ENCODE measurements at regions not wholly inside any gene's neighbourhood (a gene's known extent, or its start where the extent isn't known, plus 50 kb on each side); places are given as distances from the start of the nearest gene placed in this dataset.

DNA sequence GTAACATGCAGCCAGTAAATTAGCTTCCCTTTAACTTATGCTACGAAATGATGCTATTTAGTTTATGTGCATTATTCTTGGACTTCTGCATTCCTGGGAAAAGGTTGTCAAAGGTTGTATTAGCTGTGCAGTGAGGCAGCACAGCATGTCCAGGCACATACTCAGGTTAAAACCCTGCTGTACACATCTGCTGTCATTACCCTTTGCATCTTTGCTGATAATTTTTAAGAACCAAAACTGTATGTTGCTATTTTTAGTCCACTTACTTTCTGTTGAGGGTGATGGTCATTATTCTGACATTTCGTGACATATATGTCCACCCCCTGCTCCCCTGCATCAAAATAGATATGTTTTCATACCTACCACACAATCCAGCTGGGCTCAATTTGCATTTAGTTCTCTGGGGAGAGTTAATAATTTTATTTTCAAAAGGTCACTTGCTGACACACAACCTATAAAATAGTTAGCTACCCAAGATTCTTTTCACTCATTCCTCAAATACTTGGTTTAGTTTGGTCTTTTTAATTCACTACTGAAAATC is 142.5 kb upstream of the SPACA1 start:
- DNase-seq: no peak

DNA sequence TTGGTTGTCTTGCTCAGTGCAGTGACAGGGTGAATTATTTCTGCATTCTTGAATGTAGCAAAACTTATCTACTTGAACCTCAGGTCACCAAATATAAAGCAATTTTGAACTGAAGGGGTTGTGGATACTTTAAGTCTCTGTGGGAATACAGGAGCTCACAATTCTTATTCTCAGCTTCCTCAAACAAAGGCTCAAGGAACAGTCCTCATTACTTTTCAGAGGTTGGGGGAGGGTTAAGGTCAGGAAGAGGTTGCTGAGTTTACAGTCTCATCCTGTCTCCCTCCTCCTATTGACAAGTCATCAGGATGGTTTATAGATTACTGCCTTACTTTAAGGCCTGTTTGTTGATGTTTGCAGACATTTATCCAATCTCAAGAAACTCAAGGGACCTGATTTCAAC is 143.6 kb upstream of the SPACA1 start:
- DNase-seq: no peak

DNA sequence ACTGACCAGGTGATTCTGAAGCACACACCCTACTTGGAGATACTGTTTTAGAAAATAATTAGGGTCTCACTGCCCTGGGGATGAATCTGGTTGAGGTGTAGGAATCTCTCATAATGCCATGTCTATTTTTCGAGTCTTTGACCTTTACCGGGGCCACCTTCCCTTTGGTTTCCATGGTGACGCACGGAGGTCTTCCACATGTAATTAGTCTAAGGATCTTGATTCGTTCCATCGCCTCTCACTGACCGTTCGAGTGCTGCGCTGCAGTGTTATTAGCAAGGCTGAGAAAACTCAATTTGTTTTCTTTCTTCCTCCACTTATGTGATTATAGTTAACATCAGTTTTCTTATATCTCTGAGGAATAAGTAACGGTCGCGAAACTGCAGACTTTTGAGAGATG is 144.3 kb upstream of the SPACA1 start:
- no peak for DNase-seq

- DNase-seq: no peak
Observed at GRCh38 chr6:87902383-87902782, 145.3 kb upstream of the SPACA1 start.

GRCh38 chr6:87901613-87902012 is 146.0 kb upstream of the SPACA1 start:
- no peak for DNase-seq

DNA sequence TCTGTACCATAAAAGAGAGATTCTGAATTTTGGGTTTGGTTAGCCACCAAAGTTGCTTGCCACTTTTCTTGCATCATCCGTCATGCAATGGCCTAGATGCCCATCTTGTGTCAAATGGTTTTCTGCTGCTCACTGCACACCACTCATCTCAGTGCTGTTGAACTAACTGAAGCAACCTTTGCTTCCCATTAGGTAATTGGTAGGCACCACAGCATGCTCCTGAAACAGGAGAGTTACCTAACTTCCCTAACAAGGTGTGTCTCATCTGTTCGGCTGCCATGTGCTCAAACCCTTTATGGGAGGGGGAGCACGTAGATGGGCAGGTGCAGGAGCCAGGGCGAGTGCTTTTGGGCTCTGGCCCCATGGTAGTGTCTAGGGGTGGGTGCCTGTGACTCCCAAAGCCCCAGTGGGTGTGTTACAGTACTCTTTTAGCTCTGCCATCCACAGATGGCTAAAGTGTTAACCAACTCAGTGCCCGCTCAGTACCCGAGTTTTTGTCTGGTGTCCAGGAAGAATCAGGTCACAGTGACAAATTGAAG is 147.4 kb upstream of the SPACA1 start:
- DNase-seq: no peak

DNA sequence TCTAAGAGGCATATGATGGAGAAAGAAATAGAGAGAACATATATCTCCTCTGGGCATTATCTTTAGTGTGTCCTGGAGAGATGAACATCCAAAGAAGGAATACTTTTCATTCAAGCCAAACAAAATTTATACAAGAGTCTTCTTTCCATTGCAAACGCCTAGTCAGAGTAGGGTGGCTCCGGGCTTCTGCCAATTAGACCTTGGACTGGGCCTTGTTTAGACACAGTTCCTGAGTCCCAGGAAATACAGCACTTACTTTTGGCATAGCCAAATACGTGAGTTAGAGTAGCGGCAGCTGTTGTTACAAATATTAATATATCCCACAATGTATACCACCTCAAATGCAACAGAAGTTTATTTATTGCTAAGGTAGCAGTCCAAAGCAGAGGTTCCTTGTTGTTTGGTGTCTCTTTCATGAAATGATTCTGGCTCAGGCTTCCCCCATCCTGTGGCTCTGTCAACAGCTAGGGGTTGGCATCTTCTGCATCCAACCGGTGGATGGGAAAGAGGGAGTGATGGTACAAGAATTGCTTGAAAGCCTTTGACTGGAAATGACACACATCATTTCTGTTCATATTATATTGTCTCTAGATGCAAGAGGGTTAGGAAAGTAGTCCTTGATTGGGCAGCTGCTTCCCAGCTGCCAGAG is 148.0 kb upstream of the SPACA1 start:
- DNase-seq: no peak

GRCh38 chr6:87897663-87898062 is 150.0 kb upstream of the SPACA1 start:
- no peak for DNase-seq

- DNase-seq: no peak
Observed at GRCh38 chr6:87897013-87897412, 150.6 kb upstream of the SPACA1 start.

DNA sequence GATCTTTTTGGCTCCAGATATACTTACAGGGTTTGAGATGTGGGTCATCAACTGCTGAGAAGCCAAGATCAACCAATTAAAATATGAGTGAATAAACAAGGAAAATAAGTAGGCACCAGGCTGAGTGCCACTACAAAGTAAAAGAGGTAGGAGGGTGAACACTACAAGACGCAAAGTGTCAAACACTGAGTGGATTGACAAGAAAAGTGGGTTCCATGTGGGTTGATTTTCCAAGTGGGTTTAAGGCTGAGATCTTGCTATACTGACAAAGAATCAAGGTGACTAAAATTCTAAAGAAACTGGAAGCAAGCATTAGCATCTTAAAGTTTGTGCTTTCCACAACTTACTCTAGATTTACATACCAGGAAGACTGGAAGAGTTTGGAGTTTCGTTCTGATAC is 160.4 kb upstream of the SPACA1 start:
- DNase-seq: no peak

GRCh38 chr6:87884203-87884602 is 163.4 kb upstream of the SPACA1 start:
- DNase-seq: no peak

DNA sequence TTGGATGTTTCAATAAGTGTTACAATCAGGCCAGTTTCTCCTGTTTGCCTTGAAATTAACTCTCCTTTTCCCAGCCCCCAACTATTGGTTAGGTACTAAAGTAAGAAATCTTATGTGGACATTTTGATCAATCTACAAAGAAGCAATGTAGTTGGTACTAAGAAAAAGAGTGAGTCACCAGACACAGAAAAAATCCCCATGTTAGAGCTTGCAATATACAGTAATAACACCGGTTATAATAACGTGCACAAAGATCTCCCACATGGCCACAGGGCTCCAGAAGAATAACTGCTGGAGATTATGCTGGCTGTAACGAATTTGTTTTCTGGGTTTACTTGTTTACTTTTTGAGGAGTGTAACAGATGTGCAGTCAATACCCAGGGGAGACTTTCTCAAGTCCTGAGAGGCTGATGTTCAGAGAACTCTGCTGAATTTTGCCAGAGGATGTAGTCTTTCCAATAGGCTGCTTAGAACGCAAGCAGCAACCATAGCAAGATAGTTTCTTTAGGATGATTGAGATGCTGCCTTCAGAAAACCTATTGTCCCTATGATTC is 166.2 kb upstream of the SPACA1 start:
- DNase-seq: no peak

DNA sequence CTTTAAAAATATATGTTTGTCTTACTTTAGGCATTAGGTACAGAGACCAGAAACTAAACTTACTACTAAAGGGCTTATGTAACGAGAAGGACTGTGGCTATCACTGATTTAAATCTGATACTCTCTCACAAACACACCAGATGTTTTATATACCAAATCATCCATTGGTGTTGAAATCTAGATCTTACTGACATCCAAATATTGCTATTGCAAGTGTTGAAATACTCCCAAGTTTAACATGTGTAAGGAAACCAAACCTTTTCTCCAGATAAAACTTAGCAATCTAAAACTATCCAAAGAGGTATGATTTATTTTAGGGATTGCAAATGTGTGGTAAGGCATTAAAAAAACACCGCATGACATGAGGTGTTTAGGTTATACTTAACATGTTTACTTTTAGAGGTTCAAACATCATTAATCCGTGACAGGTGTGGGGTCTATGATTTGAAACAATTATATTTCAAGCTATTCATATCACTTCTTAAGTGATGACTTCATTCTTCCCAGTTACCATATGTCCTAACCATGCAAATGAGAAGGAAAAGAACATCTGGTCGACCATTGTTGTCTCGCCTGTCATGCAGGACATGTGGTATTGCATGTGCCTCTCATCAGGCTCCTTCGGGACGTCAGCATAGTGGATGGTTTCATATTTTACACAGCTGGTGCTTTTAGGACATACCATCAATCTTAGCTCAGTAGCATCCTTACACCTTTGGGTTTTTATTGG is 168.3 kb upstream of the SPACA1 start:
- DNase-seq: no peak

DNA sequence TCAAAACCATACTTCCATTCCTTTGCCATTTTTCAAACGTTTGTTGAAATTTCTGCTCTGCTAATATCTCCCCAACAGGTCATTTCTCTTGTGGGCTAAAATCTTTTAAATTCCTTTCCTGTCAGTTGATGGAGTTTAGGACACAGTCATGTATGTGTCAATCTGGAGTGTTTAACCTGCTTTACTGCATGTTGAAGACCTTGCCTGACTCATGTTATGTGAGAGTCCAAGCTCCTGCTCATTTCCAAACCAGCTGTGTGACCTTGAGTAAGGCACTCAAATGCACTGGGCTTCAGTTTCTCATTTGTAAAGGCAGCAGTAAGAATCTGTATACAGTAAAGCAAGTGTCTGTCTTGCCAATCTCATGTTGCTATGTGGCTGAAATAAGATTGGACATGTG is 171.9 kb upstream of the SPACA1 start:
- no peak for DNase-seq

DNA sequence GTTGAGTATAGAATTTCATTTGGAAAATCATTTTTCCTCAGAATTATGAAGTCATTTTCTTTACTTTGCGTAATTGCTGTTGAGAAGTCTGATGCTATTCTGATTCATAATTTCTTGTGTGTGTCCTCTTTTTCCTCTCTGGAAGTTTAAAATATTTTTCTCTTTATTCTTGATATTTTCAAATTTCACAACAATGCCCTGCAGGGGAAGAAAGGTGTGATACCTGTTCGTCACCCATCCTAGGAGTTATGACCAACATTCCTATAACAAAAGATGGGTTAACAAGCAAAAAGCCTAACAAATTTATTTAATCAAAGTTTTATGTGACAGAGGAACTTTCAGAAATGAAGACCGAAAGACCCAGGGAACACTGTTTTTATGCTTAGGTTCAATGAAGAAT is 171.5 kb upstream of the AKIRIN2 start:
- no peak for DNase-seq

- no peak for DNase-seq
Observed at GRCh38 chr6:87870556-87870955, 168.5 kb upstream of the AKIRIN2 start.

DNA sequence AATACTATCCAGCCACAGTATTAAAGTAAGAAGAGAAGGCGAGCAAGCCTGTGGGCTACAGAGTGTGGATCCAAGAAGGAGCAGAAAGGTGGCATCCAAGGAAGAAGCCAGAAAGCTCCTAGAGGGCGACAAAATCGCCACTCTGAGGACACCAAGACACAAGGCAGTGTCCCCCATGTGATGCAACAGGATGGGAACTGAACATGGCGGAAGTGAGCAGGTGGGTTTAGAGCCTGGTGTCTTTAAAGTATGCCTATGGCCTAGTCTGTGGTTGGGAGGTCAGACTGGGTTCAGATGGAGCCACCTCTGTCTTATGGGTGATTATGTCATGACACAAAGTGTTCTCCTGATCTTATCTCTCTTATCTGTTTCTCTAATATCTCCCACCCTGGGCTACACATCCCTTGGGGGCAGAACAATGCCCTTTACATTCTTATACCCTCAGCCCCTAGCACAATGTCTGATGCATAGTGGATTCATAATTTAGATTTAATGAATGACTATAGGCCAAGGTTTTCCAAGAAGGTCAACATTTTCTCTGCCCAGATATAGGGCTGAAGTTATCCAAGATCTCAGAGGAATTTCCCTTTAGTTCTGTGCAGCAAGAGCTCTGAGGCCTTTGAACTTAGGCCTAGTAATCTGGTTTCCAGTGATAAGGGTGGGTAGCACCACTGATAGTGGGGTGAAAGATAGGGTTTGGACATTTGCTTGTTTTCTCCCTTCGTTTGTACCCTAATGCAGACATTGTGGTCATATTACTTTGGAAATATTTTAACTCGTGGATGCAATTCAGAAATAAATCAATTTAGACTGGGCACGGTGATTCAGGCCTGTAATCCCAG is 167.3 kb upstream of the AKIRIN2 start:
- DNase-seq: no peak

DNA sequence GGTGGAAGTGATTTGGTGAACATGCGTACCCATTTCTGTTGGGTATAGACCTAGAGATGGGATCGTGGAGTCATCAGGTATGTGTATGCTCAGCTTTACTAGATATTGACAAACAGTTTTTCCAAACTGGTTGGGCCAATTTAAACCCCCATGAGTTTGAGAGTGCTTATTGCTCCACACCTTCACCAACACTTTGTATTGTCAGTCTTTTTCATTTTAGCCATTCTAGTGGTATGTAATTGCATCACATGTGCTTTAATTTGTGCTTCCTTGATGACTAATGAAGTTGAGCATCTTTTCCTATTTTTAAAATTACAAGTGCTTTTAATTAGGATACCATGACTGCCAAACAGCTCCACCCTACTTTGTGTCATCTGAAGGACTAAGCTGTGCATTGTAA is 158.9 kb upstream of the AKIRIN2 start:
- DNase-seq: no peak

- no peak for DNase-seq
Observed at GRCh38 chr6:87858440-87858839, 156.4 kb upstream of the AKIRIN2 start.

- peak in 1 of 2 donors; percentile 3 for DNase-seq
Observed at GRCh38 chr6:87851674-87852299, 149.8 kb upstream of the AKIRIN2 start.

- DNase-seq: no peak
Observed at GRCh38 chr6:87848616-87849015, 146.6 kb upstream of the AKIRIN2 start.

DNA sequence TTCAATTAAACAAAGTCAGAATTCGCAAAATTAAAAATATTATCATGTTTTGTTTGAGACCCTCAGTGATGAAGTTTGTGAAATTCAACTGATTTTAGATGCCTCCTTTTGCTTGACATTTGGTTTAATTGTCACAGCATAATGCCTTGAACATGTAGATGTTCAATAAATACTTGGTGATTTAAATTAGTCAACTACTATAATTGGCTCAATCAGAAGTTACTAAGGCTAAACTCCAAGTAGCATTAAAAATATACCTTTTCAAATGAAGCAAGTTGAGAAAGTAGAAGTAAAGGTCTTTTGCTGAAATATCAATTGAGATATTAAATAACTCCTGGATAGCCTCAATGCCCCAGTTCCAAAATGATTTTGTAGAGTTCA is 145.8 kb upstream of the AKIRIN2 start:
- no peak for DNase-seq

Data from CD4-positive, alpha-beta T cell treated with Interferon alpha-2 for 1 hour (primary cell).